ENCODE measurements at regions not wholly inside any gene's neighbourhood (a gene's known extent, or its start where the extent isn't known, plus 50 kb on each side); places are given as distances from the start of the nearest gene placed in this dataset.
"Not testable (repeated sequence)": the region's sequence is repeated elsewhere in the genome, so short reads cannot be mapped to it uniquely, and the experiment has no call there.

DNA sequence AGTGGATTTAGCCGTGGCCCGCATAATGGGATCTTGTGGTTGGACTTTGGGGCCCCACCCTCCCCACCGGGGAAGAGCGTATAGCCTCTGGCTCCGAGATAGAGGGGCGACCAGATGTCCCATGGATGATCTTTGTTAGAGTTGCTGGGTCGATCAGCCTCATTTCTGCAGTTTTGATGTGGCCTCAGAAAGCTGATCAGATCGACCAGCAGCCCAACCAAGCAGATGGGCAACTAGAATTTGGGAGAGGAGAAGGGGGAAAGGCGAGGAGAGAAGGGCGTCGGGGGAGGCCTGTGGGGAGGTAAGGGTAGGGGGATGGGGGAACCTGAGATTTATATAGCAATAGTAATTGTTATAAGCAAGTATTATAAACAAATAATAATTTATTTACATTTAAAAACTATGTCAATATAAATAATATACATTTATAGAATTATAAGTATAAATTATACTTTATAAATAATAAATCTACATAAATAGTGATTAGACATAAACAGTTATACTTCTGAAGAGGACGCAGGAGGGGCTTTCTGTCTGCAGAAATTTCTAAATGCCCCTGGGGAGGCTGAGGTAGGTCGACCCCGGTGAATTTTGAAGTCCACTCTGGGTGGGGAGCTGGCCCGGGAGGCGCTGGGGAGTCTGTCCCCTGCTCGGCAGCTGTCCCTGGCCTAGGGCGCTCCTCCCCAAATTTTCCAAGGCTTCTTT lies 136.3 kb downstream of the KCNJ12 start:
- in situ Hi-C loops (cut with HindIII; ENCODE audit: low pct_unique_long_range_greater_than_20kb, low sequenced_read_pairs), result no loop called here
- no peak for DNase-seq (ENCODE audit: low read depth, low spot score)

DNA sequence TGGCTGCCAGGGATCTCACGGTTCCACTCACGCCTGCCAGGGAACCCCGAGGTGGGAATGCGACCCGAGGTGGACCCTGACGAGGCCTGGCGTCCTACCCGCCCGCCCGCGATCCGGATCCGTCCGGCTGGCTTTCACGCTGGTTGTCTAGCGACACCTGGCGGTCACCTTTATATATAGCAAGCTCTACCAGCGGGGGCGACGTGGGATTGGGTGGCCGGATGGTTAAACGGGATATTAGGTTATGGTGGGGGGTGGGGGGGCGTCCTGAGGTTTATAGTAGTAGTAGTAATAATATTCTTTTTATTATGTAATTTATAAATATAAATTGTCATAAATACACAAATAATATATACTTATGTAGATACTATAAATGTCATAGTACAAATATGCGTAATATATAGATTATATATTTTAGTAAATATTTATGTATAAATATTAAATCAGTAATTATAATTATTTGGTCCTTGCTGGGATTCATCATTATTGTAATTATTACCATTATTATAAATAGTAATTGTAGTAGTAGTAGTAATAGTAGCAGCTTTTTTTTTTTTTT lies 136.9 kb downstream of the KCNJ12 start:
- in situ Hi-C loops (cut with HindIII; ENCODE audit: low pct_unique_long_range_greater_than_20kb, low sequenced_read_pairs), result no loop called here
- DNase-seq (ENCODE audit: low read depth, low spot score), result peak; percentile 81

DNA sequence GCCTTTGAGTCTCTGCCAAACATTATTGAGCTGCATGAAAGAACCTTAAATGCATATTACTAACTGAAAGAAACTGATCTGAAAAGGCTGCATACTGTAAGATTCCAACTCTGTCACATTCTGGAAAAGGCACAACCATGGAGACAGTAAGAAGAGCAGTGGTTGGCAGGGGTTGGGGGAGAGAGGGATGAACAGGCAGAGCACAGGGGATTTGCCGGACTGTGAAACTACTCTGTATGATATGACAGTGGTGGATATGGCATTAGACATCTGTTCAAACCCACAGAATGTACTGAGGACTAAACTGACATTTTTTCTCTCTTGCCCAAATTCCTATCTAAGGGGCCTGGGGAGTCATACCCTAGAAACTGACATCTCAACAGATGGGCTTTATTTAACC lies 138.4 kb downstream of the KCNJ12 start:
- DNase-seq (ENCODE audit: low read depth, low spot score); in situ Hi-C loops (cut with HindIII; ENCODE audit: low pct_unique_long_range_greater_than_20kb, low sequenced_read_pairs): not testable (repeated sequence)

DNA sequence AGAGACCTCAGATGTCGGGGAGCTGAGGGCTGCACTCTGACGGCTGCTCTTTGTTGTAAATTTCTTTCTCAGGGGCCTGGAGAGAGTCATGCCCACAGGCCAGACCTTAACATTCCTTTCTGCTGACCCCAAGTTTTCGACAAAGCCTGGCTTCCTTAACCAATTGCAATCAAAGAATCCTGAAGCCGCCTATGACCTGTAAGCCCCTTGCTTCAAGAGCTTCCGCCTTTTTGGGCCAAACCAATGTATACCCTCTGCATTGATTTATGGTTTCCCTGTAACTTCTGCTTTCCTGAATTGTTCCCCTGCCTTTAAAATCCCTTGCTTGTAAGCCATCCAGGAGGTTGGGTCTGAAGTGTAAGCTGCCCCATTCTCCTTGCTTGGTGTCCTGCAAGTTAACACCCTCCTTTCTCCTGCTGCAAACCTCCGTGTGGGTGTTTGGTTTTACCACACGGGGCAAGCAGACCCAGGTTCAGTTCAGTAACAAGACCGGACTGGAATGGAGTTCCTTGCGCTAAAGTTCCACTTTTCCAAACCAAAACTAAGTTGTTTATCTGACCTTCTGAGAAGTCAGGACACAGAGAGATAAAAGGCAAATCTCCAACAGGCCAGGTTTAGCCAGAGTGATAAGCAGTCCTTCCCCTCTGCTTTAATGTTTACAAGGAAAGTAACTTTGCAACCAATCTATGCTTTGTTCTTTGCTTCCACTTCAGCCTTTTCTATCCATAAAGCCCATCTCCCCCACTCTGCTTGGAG lies 141.6 kb downstream of the KCNJ12 start:
- in situ Hi-C loops (cut with HindIII; ENCODE audit: low pct_unique_long_range_greater_than_20kb, low sequenced_read_pairs), result no loop called here
- DNase-seq (ENCODE audit: low read depth, low spot score), result no peak

DNA sequence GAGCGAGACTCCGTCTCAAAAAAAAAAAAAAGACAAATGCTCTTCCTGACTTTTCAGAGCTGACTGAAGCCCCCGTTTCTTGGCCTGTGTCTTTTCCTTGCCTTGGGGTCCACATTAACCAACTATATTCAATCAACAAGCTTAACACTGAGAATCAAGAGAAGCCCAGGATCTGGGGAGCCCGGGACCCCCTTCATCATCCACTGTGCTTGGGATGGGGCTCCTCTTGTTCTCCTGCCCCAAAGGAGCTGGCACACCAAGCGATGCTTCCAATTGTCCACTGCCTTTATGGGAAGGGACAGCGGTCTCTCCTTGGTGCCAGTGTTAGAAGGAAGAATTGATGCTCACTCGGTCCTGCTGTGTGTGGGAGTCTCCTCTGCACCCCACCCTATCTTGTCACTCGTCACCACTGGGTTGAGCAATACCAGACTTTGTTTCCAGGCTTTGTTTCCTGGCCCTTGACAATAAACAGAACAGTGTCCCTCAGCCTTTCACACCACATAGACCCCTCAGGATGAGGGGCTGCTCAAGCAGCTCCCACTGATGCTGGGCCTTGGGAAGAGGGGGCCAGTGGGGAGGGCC lies 146.7 kb downstream of the KCNJ12 start:
- DNase-seq (ENCODE audit: low read depth, low spot score), result no peak
- in situ Hi-C loops (cut with HindIII; ENCODE audit: low pct_unique_long_range_greater_than_20kb, low sequenced_read_pairs), result no loop called here

DNA sequence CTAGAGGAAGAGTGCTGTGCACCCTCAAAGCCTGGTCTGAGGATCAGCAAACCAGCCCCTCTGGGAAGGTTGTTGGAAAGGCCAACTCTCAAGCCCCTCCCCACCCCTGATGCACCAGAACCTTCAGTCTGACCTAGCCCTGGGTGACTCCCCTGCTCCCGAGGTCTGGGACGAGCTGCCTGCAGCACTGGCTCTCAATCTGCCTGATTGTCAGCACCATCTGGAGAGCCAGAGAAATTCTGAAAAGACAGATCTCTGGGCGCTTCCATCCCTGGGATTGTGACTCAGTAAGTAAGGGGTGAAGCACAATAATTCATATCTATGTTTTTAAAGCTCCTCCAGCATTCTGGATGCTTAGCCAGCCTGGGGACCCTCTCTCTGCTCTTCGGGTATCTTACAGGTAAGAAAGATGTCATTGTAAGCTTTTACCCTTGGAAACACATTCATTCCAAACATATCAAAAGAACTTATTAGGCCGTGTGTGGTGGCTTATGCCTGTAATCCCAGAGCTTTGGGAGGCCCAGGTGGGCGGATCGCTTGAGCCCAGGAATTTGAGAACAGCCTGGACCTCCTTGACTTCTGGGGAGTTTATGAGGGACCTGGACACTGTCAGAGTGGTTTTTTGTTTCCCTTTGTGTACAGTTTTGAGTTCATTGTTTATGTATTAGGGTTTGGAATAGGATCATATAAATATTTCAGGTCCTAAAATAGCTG lies 147.5 kb downstream of the KCNJ12 start:
- DNase-seq (ENCODE audit: low read depth, low spot score), result no peak
- in situ Hi-C loops (cut with HindIII; ENCODE audit: low pct_unique_long_range_greater_than_20kb, low sequenced_read_pairs), result no loop called here

DNA sequence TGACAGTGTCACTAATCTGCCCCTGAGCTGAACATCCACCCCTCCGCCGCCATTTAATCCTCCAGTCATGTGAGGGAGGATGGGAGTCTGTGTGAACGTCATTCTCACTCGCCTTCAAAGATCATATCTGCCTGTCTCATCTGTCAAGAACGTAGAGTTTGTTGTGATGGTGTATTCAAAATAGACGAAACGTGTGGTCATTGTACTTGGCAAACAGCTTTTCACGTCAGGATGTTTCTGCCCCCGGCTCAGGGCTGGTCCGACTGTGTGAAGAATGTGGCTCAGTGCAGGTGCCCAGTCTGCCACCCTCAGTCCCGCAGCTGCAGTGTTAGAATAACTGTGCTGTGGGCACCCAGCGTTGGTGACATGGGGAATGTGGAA lies 148.0 kb downstream of the KCNJ12 start:
- in situ Hi-C loops (cut with HindIII; ENCODE audit: low pct_unique_long_range_greater_than_20kb, low sequenced_read_pairs), result no loop called here
- peak; percentile 11 for DNase-seq (ENCODE audit: low read depth, low spot score)

DNA sequence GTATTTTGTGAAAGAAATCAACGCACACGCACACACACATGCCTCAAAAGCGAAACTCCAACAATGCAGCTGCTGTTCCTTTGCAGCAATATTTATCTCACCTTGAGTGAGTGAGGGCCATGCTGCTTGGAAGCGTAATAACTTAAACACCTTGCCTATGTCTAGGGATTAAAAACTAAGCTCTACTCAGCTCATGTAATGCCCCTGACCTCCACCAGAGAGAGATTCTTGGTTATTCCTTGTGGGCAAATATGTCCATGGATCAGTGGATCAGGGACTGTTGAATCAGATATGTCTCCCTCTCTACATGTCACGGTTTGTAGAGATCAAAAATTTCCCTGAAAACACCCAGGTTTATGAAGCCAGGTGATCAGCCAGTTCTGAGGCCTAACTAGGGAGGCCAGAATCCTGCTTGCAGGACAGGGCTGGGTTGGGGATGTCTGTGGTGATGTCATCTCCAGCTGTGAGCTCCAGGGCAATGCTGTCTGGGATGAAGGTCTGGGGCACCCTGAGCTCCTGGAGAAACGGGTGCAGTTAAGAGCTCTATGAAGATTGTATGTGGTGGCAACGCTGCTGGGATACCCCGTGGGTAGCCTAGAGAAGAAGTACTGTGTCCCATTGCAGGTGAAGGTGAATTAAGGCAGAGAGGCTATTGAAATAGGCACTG lies 149.4 kb downstream of the KCNJ12 start:
- in situ Hi-C loops (cut with HindIII; ENCODE audit: low pct_unique_long_range_greater_than_20kb, low sequenced_read_pairs), result no loop called here
- DNase-seq (ENCODE audit: low read depth, low spot score), result no peak

DNA sequence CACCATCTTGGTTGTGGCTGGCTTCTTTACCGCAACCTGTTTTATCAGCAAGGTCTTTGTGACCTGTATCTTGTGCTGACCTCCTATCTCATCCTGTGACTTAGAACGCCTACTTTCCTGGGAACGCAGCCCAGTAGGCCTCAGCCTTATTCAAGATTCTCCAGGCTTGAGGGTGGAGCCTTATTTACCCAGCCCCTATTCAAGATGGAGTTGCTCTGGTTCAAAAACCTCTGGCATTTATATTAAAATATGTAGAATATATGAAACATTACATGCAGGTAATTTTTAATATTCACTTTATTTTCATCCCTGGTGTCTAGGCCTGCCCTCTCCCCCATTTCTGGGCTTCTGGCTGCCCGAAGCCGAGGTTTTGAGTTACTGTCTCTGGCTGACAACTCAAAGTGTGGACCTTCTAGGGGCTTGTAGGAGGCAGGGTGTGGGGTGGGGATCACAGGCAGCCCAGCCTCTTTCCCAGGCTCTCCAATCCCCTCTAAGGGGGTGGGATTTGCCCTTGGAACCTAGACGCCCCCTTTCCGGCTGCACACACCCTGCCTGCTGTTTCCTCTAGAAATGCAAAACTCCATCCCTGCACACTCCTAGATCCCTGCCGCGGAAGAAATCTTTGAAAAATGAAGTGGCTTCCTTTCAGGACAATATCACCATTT lies 152.0 kb downstream of the KCNJ12 start:
- in situ Hi-C loops (cut with HindIII; ENCODE audit: low pct_unique_long_range_greater_than_20kb, low sequenced_read_pairs), result no loop called here
- DNase-seq (ENCODE audit: low read depth, low spot score), result peak; percentile 6

DNA sequence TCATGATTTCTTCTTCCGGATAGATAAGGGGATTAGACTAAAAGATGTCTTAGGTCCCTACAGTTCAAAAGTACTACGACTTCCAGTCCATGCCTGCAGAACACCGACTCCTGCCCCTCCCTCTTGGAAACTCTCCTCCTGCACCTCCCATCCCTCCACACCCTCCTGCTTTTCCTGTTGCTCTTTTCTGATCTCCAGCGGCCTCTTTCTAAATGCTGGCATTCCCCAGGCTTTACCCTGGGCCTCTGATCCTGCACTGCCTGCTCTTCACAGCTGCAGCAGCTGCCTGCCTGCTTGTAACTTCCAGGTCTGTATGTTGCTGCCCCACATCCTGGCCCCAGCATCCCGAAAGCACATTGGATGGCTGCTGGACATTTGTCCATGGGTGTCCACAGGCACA lies 154.2 kb downstream of the KCNJ12 start:
- no peak for DNase-seq (ENCODE audit: low read depth, low spot score)
- in situ Hi-C loops (cut with HindIII; ENCODE audit: low pct_unique_long_range_greater_than_20kb, low sequenced_read_pairs), result no loop called here

DNA sequence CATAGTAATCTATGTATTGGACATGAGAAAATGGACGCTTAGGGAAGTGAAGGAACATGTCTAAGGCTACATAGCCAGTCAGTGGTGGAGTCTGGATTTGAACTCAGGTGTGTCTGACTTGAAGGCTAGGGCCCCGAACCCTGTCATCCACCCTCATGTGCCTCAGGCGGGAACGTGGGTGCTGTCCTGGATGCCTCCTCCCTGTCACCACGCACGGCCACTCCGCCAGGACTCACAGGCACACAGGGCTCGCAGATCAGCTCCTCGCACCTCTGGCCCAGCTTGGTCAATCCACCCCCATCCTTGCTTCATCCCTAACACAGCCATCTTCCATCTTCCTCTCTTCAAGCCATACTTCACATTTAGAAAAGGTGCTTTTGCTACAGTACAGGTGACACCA lies 154.7 kb downstream of the KCNJ12 start:
- in situ Hi-C loops (cut with HindIII; ENCODE audit: low pct_unique_long_range_greater_than_20kb, low sequenced_read_pairs), result no loop called here
- DNase-seq (ENCODE audit: low read depth, low spot score), result no peak

DNA sequence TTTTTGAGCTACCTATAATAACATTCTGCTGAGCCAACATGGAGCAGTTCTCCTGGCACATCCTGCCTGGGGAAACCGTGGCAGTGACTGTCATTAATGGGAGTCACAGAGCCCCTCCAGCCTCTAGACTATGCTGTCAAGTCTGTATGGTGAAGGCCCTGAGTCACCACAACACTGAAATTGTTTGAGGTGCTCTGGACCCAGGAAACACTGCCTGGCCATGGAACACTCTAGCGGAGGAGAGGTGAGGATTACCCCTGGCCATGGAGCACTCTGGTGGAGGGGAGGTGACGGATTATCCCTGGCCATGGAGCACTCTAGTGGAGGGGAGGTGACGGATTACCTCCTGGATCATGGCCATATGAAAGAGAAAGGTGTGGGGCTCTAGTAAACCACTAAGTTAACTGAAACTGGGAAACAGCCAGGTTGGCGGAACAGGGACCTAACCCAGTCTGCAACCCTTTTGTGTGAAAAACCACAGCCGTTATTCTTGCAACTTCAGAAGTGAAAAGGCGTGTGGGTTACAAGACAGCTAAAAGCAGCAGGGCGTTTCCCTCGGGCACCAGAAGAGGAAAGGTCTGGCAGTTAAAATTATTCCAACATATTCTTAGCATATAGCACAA lies 156.7 kb downstream of the KCNJ12 start:
- DNase-seq (ENCODE audit: low read depth, low spot score), result no peak
- in situ Hi-C loops (cut with HindIII; ENCODE audit: low pct_unique_long_range_greater_than_20kb, low sequenced_read_pairs), result no loop called here

DNA sequence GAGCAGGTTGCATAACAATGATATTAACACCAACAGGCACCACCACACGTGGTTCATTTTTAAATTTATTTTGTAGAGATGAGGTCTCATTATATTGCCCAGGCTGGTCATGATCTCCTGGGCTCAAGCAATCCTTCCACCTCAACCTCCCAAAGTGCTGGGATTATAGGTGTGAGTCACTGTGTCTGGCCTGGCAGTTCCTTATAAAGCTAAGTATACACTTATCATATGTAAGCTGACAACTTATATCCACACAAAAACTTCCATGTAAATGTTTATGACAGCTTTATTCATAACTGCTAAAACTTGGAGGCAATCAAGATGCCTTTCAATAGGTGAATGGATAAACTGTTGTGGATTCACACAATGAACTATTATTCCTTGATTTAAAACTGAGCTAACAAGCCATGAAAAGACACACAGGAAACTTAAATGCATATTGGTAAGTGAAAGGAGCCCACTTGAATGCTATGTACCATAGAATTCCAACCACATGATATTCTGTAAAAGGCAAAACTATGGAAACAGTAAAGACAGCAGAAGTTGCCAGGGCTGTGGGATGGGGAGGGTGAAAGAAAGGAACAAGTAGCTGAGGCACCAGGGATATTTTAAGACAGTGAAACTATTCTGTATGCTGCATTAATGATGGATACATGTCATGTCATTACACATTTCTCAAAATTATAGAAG lies 156.5 kb upstream of the KCNJ18 start:
- DNase-seq (ENCODE audit: low read depth, low spot score), result peak; percentile 21
- in situ Hi-C loops (cut with HindIII; ENCODE audit: low pct_unique_long_range_greater_than_20kb, low sequenced_read_pairs), result no loop called here

DNA sequence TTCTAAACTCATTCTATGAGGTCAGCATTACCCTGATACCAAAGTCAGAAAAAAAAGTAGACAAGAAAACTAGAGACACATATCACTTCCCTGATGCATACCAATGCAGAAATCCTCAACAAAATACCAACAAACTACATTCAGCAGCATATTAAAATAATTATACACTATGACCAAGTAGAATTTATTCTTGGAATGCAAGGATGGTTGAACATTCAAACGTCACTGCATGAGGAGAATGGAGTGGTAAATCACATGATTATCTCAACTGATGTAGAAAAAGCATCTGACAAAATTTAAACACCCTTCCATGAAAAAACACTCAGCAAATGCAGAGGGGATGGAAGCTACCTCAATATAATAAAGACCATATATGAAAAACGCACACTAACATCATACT lies 155.0 kb upstream of the KCNJ18 start:
- in situ Hi-C loops (cut with HindIII; ENCODE audit: low pct_unique_long_range_greater_than_20kb, low sequenced_read_pairs), result no loop called here
- no peak for DNase-seq (ENCODE audit: low read depth, low spot score)

DNA sequence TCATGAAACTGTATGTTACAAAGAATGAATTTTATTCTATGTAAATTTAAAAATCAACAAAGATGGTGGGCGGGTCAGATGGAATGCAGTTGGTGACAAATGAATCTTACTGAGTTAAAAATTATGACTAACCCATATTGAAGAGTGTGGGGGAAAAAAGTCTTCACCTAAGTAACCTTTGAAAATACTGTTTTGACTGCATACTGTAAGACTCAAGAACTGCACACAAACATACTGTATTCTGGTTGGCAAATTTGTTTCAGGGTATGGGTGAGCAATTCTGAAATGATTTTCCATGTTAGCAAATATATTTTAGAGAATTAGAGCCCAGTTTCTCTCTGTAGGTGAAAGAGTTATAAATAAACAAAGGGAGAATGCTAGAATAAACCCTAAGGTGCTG lies 153.7 kb upstream of the KCNJ18 start:
- DNase-seq (ENCODE audit: low read depth, low spot score), result no peak
- in situ Hi-C loops (cut with HindIII; ENCODE audit: low pct_unique_long_range_greater_than_20kb, low sequenced_read_pairs), result no loop called here

DNA sequence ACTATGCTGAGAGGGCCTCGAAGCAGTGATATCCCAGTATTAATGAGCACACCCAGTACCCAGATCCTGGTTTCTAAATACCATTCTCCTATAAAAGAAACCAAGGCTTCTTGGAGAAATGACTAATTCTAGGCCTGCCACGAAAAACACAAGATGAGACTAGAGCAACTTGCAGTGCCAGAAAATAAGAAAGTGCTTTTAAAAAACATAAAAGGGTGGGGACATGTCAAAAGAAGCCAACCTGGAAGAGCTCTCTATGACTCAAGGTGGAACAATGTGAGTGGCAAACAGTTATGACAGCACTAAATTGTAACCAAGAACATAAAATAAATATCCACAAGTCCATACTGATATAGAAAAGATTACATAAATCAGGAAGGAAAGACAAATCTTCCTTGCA lies 153.2 kb upstream of the KCNJ18 start:
- no peak for DNase-seq (ENCODE audit: low read depth, low spot score)

More for the DNA sequence above, 153.2 kb upstream of the KCNJ18 start:
- in situ Hi-C loops (cut with HindIII; ENCODE audit: low pct_unique_long_range_greater_than_20kb, low sequenced_read_pairs), result no loop called here
